ENCODE measurements at regions not wholly inside any gene's neighbourhood (a gene's known extent, or its start where the extent isn't known, plus 50 kb on each side); places are given as distances from the start of the nearest gene placed in this dataset.

DNA sequence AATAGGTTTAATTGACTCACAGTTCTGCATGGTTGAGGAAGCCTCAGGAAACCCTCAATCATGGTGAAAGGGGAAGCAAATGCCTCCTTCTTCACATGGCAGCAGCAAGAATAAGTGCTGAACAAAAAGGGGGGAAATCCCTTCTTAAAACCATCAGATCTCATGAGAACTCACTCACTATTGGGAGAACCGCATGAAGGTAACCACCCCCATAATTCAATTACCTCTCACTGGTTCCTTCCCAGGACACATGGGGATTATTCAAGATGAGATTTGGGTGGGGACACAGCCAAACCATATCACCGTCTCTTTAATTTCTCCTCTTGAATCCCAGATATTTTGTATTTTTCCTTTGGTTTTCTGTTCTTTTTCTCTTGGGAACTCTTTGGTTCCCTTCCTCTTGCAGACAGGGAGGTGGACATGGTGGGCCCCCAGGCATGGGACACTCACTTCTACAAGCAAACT, 223.6 kb downstream of the TBXT start:
- no peak for DNase-seq

DNA sequence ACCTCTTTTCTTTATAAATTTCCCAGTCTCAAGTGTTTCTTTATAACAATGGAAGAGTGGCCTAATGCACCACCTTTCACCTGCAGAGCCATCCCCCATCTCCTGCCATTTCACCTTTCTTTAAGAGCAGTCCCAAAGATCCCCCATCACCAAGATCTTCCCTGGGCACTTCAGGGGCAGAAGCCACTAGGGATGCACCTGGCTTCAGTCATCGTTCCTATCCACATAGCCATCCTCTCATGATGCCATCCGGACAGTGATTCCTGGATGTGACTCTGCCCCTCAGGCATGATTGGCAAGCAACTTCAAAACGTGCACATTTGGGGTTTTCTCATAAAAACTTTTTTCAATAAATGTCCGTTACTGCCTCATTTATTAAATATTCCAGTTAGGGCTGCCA, 225.9 kb downstream of the TBXT start:
- no peak for DNase-seq

DNA sequence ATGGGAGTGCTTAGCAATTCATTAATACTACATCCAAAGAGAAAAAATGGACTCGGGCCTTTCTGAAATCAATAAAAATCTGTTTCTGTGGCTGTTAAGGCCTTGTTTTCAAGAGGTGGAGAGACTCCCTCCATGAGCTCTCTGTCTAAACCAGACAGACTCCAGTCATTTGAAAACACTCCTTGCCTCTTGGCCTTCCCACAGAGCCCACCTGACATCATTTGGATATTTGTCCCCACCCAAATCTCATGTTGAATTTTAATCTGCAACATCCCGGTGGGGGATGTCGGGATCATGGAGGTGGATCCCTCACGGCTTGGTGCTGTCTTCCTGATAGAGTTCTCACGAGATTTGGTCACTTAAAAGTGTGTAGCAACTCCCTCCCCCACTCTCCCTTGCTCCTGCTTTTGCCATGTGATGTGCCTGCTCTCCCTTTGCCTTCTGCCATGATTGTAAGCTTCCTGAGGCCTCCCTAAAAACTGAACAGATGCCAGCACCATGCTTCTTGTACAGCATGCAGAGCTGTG, 226.3 kb downstream of the TBXT start:
- DNase-seq, result no peak

GRCh38 chr6:165940366-165940765, 227.3 kb downstream of the TBXT start:
- no peak for DNase-seq

GRCh38 chr6:165939601-165940290, 227.9 kb downstream of the TBXT start:
- DNase-seq, result no peak

DNA sequence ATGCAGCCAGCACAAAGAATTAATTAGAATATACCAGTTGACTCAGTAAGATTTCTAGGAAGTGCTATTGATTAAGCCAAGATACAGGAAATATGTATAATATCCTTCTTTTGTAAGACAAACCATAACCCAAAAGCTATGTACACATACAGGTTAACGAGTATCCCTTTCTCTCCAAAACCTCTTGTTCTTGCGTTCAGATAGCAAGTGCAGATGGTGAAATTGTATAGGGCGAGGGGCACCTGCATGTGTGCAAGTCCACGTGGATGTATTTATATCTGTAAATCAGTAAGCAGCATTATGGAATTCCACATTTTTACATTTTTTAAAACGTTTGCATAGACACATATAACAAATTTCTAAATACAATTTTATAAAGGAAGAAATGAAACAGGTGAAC, 228.6 kb downstream of the TBXT start:
- no peak for DNase-seq

GRCh38 chr6:165937564-165938358, 229.9 kb downstream of the TBXT start:
- DNase-seq, result no peak

GRCh38 chr6:165936660-165937059, 231.0 kb downstream of the TBXT start:
- no peak for DNase-seq

DNA sequence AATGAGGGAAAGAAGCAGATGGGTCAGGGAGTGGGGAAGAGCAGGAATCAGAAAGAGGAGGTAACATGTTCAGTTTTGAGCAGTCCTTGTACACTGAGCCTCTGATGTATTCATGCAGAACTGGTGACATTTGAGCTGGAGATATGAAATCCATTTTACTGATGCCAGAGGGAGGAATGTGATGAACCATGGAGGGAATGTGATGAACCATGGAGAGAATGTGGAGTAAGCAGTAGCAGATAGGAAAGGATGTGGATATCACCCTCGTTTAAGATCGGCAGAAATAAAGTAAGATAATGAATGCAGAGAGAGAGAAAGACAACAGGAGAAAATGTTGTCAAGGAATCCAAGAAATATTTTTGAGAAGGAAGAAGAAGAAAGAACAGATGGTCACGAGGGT, 231.6 kb downstream of the TBXT start:
- DNase-seq, result no peak

- no peak for DNase-seq
Observed at GRCh38 chr6:165931675-165932074, 236.0 kb downstream of the TBXT start.

- DNase-seq, result no peak
Observed at GRCh38 chr6:165930668-165931214, 236.9 kb downstream of the TBXT start.

DNA sequence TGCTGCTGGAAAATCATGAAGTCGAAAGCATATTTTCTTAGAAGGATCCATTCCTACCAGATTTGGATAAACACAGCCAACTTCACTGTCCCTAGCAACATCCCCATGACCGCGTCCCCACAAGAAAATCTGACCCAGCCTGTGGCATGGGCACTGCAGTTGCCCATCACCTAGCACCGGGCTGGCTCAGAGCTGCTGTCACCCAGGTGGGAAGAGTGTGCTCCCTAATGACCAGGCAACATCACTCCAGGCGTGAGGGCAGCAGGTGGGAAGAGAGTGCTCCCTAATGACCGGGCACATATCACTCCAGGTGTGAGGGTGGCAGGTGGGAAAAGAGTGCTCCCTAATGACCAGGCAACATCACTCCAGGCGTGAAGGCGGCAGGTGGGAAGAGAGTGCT, 238.0 kb downstream of the TBXT start:
- no peak for DNase-seq

GRCh38 chr6:165926378-165926777, 241.3 kb downstream of the TBXT start:
- no peak for DNase-seq

DNA sequence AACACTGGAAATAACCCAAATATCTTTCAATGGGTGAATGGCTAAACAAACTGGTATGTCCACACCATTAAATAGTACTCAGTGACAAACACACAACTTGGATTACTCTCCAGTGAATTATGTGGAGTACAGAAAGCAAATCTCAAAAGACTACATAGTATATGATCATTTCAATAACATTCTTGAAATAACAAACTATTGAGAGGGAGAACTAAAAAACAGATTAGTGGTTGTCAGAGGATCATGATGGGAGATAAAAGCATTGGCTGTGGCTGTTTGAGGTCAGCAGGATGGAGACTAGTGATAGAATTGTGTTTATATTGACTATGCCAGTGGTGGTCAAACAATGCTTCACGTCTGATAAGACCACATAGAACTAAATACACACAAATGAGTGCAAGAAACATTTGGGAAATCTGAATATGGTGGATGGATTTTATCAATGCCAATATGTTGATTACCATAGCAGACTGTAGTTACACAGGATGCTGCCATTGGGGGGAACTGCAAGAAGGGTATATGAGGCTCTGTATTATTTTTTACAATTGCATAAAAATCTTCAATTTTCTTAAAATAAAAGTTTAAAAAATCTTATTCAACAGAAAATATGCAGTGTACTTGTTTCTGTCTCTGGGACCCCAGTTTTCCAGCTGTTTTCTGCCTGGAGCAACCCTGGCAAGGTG, 242.0 kb downstream of the TBXT start:
- no peak for DNase-seq

DNA sequence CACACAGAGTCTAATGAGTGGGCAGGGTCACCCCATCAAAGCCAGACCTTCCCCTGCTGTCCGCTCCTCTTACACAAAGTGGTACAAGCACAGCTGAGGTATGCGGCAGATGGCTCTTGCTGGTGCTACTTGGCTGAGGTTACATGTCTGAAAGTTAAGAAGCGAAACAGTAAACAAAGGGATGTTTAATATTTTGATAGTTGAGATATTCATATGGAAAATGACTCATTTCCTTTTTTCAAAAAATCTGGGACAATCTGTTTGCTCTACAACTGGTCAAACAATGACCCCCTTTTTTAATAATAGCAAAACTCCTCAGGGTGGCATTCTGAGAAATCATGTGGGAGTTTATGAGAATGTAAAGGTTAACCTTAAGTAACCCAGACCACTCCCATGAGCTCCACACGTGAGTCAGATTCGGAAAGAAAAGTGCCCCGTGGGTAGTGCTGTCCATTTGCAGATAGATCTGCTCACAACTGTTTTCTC, 245.3 kb downstream of the TBXT start:
- no peak for DNase-seq

DNA sequence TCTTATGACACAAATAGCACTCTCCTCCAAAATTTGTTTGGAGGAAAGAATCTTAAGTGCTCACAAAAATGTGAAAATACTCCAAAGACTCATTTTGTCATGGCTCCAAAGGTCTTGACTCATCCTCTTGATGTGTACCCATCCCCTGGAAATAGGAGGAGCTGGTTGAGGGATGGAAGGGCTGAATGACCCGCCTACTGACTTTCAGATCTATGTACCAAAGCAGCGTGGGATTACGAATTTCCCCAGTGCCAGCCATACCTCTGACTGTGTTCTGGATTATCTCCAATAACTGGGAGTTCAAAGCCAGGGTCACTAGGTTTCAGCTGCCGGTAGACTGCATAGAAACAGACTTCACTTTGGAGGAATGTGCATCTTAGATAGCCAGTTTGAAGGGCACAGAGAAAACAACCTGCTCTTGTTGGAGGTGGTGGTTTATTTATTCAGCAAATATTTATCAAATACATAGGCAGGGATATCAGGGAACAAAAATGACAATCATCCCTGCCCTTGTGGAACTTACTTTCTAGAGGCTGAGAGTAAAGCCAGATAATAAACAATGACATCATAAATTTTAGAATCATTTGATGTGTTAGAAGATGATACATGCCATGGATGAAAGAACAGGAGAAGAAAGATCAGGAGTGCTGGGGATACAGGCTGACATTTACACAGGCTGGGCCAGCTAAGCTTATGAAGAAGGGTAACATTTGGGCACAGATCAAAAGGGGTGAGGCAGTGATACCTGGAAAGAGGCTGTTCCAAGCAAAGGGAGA, 246.6 kb downstream of the TBXT start:
- DNase-seq, result no peak

GRCh38 chr6:165917576-165917975, 250.1 kb downstream of the TBXT start:
- DNase-seq, result no peak

DNA sequence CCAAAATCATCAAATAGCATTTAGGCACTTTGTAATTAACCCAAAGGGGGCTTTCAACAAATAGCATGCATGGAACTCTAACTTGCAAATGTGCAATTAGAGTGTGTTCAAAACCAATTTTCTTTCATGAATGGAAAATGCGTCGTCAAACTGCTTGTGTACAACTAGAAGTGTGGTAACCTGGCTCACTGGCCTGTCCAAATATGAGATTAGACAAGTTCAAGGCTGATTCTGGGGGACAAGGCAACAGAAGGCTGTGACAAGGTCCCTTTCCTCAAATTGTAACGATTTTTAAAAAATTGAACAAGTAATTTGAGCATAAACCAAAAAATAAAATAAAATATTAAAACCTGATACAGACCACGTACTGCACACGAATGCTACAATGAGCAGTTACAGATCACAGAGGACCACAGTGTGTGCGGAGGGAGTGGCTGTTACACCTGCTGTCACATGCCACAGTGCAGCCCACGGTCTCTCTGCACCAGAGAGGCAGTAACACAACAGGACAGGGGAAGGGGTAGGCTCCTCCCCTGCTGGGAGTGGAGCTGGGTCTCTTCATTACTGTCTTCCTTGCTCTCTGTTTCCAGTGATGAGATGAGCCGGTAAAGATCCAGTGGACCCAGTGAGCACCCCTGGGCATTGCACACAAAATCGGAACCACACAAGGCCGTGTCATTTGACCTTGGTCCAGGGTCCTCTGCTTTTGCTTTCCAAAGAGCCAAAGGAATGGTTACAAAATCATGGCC, 252.2 kb upstream of the PDE10A start:
- no peak for DNase-seq

DNA sequence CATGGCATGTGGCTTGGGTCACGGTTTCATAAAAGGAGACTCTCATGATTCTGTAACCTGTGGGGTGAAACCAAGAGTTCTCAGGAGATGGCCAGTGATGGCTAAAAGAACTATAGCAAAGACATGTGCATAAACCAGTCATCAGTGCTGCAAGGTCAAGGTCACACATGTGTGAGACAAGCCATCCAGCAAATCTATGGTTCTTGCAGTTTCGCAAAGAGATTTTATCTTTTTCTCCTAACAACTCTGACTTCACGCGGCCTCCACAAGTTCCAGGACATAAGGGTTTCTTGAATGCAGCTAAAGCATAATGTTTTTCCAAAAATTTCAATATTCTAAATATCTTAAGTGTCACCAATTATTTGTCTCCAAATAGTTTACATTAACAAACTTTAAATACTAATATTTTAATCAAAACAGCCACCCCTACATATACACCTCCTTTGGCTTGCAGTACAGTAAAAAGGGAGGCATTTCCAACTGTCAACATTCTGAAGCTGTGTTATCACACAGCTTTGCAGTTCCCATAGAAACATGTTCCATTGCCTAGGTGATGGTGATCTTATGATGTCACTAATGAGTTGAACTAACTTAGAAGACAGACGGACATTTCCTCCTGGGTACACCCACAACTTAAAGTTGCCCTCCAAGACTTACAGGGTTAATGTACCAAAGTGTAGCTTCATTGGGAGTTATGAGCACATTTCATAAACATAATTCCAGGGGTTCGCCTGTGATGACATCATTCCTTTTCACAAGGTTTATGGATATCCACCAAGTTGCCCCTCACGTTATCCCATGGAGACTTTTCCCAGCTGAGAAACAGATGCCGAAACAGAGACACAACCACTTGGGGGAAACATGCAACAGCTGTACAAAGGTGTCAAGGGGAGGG, 250.9 kb upstream of the PDE10A start:
- no peak for DNase-seq

DNA sequence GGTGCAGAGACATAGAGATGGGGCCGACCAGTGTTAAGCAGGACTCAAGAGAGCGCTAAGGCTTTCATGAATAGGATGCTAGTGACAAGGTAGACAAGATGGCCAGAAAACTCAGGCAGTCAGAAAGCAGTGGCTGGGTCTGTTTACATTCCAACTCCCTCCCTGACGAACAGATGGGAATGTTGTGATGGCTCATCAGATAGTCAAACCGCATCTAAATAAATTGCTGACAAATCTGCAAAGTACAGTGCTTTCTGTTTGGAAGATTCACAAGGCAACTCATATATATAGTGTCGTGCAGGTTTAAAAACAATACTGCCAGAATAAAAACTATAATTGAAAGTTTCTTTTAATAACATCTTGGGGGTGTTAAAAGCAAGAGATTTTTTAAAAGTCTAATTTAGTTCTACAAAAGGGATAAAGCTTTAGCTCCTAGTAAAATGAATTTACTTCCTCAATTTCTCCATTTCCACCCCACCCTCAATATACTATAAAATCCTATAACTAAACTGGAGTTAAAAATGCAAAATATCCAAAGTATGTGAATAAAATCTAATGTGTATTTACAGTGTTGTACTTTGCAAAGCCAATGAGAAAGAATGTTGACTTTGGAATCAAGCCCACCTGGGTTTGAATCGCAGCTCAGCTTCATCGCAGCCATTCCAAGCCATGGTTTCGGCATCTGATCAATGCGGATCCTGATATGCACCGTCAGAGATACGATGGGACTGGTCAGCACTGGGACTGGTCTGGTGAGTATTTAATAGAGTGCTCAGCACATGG, 247.3 kb upstream of the PDE10A start:
- no peak for DNase-seq

Measured in CD4-positive, alpha-beta T cell treated with Interferon gamma for 1 hour (primary cell).